Cardiac fibroblast (primary cell): ENCODE measurements at regions not wholly inside any gene's neighbourhood (a gene's known extent, or its start where the extent isn't known, plus 50 kb on each side); places are given as distances from the start of the nearest gene placed in this dataset.

Source experiments
- DNase-seq, 2 donors: peaks; one replicate each; pipeline versions ENCODE4 v3.0.0 to v3.0.0-alpha.2; 2010; ENCODE audit warnings: low read depth in 2 of 2
- H3K4me3 ChIP-seq, 2 donors: replicated peaks in 1 of 2; 1 replicate in 1 of 2; 2 replicates in 1 of 2; pipeline ENCODE4 v1.5.1; 2011; ENCODE audit warnings: low read depth in 2 of 2, low read length in 2 of 2, mild to moderate bottlenecking in 2 of 2, moderate library complexity in 1 of 2
- CTCF ChIP-seq: IDR thresholded peaks from one replicate; pipeline ENCODE4 v1.5.1; 2011; ENCODE audit warnings: low read depth, mild to moderate bottlenecking, low read length, inconsistent platforms

GRCh38 chr5:175230299-175230698 is 213.7 kb downstream of the DRD1 start:
- no peak for TF ChIP-seq CTCF
- no peak for DNase-seq
- H3K4me3 ChIP-seq: no peak overlapping the region

GRCh38 chr5:175226506-175226905 is 217.5 kb downstream of the DRD1 start:
- no peak for TF ChIP-seq CTCF
- no peak for DNase-seq
- no peak overlapping the region for H3K4me3 ChIP-seq

- no peak for TF ChIP-seq CTCF
- no peak overlapping the region for H3K4me3 ChIP-seq
Measured at GRCh38 chr5:175223291-175223690, 220.7 kb downstream of the DRD1 start.

GRCh38 chr5:175222621-175223020 is 221.4 kb downstream of the DRD1 start:
- no peak for DNase-seq
- no peak for TF ChIP-seq CTCF

More at GRCh38 chr5:175223291-175223690, 220.7 kb downstream of the DRD1 start:
- no peak for DNase-seq

GRCh38 chr5:175220549-175220948 is 223.4 kb downstream of the DRD1 start:
- TF ChIP-seq CTCF: no peak
- no peak for DNase-seq
- no peak overlapping the region for H3K4me3 ChIP-seq

More at GRCh38 chr5:175222621-175223020, 221.4 kb downstream of the DRD1 start:
- H3K4me3 ChIP-seq: no peak overlapping the region

- no peak for DNase-seq
- no peak for TF ChIP-seq CTCF
- no peak overlapping the region for H3K4me3 ChIP-seq
Measured at GRCh38 chr5:175219366-175219765, 224.6 kb downstream of the DRD1 start.

GRCh38 chr5:175216991-175217390 is 227.0 kb downstream of the DRD1 start:
- TF ChIP-seq CTCF: no peak
- peak in 1 of 2 donors; percentile 33 for DNase-seq

More at GRCh38 chr5:175216991-175217390, 227.0 kb downstream of the DRD1 start:
- no peak overlapping the region for H3K4me3 ChIP-seq
